HG03066 (cell line): ENCODE measurements at regions not wholly inside any gene's neighbourhood (a gene's known extent, or its start where the extent isn't known, plus 50 kb on each side); places are given as distances from the start of the nearest gene placed in this dataset.
"Not testable (repeated sequence)": the region's sequence is repeated elsewhere in the genome, so short reads cannot be mapped to it uniquely, and the experiment has no call there.

ENCODE experiments used
- ATAC-seq: cut with Tn5 transposase; IDR thresholded peaks from one replicate; pipeline ENCODE4 v1.9.1; 2021; ENCODE audit warnings: low read depth; ENCODE audit not compliant: unreplicated experiment

DNA sequence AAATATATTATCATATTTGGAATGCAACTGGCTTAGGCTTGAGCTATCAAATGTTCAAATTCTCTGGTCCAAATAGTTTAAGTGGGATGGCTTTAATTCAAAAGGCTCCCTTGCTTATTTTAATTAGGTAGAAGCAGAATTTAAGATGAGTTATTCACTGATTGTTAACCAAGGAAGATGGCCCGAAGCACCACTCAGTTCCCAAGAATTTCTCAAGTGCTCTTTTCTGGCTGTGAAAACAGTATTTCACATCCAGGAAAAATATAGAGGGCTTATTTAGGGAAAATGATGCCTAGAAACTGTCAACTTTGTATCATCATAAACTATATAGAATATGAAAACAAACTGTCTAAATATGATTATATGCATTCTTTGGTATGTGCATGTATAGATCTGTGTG is 246.5 kb upstream of the SFRP2 start:
- ATAC-seq: no peak

DNA sequence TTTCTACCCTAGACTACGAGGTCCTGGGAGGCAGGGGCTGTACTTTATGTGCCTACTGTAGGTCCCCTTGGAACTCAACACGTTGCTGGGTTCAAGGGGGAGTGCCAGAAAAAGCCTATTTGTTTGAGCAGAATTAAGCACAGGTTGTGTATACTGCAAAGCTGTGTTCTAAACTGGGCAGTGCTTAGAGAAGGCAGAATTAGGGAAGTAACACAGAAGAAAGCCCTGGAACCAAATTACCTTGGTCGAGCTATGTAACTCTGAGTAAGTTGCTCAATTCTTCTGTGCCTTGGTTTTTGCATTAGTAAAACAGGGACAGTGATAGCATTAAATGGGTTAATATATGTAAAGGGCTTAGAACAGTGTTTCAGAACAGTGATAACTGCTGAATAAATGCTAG is 245.0 kb upstream of the SFRP2 start:
- ATAC-seq: no peak

DNA sequence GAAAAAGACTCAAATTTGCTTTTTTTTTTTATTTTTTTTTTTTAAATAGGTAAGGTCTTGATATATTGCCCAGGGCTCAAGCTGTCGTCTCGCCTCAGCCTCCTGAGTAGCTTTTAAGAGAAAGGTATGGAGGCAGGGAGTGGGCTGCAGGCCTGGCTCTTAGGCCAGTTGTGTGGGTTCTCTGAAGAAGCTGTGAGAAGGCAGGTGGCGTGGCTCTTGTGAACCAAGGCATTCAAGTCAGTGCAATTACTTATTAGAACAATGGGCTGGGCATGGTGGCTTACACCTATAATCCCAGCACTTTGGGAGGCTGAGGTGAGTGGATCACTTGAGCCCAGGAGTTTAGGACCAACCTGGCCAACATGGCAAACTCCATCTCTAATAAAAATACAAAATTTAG is 244.0 kb upstream of the SFRP2 start:
- ATAC-seq: no peak

- ATAC-seq: no peak
Measured at GRCh38 chr4:154030746-154031145, 241.9 kb upstream of the SFRP2 start.

- ATAC-seq: no peak
Measured at GRCh38 chr4:154030152-154030551, 241.3 kb upstream of the SFRP2 start.

DNA sequence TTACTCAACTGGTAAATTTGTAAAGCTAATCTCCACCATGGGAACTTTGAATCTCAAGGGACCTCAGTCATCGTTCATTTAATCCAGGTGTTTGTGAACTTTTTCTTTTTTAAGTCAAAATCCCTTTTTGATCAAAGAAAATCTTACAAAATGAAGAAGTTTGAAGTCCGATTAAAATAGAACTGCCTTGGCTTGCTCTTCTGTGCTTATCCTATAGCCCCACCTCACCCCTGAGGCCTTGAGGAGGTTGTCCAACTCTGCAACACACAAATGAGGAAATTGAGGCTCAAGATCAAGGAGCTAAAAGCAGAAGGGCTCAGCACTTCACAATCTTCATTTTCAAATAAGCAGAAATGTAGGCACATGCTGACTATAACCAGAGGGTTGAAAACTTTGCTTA is 240.3 kb upstream of the SFRP2 start:
- ATAC-seq: no peak

GRCh38 chr4:154025110-154025509 is 236.2 kb upstream of the SFRP2 start:
- no peak for ATAC-seq

GRCh38 chr4:154024097-154024694 is 235.3 kb upstream of the SFRP2 start:
- no peak for ATAC-seq

DNA sequence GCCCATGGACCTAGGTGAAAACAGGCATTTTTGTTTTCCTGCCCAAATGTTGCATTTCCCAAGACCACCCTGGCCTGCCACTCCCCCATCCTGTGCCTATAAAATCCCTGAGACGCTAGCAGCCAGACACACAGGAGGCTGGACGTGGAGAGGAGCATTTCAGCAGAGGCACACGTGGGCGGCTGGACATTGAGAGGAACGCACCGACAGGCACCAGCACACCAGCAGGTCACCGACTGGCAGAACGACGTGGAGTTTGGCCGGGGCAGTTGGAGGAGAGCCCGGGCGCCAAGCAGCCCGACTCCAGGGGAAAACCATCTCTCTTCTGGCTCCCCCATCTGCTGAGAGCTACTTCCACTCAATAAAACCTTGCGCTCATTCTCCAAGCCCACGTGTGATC is 234.8 kb upstream of the SFRP2 start:
- not testable (repeated sequence) for ATAC-seq

DNA sequence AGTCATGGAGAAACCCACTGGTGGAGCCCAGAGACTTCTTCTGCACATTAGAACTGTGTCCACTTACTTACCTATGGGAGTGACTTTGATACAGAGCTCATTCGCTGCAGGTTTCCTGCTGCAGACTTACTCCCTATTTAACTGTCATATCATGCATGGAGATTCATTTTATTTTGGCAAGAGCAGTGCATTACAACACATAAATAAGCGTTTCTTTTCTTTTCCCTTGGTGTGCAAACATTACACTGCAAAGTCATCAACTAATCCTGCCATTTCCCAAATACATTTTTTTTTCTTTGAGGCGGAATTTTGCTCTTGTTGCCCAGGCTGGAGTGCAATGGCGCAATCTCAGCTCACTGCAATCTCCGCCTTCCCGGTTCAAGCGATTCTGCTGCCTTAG is 230.9 kb upstream of the SFRP2 start:
- no peak for ATAC-seq

DNA sequence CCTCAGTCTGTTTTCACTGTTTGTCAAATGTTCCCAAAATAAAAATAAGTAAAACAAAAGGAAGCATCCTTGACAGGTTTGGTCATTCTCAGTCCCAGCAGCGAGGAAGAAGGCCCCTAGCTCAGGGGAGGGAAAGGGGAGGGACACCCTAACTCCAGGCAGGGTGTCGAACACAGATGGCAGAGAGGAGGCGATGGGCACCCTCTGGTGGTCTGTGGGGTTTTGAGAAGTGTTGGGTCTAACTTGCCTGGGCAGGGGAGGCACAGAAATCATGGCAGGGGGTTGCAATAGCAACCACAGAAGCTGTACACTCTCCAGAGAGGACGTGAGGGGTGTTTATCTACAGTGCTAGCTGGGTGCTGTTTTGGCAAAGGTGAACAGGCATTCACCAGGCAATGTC is 229.8 kb upstream of the SFRP2 start:
- no peak for ATAC-seq

DNA sequence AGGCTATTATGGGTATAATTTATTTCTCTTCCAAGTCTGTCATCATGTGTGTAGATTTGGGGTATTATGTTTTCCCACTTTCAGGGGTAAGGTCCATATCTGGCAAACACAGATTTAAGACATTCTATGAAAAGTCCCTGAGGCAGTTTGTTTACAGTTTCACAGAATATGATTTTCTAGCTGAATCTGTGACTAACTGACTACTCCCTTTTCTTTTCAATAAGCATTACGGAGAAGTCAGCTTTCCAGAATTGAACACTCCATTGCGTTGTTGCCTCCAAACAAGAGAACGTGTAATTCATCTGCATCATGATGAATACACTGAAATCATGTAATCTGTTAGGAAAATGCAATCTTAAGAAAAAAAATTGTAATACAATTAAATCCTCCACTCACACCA is 226.7 kb upstream of the SFRP2 start:
- no peak for ATAC-seq

GRCh38 chr4:154014407-154015321 is 225.8 kb upstream of the SFRP2 start:
- no peak for ATAC-seq

DNA sequence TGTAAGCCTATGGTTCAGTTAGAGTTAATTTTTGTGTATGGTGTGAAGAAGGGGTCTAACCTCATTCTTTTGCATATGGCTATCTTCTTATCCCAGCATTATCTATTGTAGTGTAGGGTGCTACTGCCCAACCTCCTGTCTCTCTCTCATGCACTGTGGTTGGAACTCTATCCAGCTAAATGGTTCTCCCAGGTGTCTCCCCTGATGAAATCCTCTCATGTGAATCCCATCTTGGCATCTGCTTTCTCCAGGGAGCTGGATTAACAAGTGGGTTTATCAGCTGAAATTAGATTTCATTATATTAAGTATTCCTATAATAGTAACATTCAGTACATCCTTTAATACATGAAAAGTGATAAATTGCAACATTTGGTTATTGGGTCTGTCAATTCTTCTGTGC is 224.7 kb upstream of the SFRP2 start:
- no peak for ATAC-seq

DNA sequence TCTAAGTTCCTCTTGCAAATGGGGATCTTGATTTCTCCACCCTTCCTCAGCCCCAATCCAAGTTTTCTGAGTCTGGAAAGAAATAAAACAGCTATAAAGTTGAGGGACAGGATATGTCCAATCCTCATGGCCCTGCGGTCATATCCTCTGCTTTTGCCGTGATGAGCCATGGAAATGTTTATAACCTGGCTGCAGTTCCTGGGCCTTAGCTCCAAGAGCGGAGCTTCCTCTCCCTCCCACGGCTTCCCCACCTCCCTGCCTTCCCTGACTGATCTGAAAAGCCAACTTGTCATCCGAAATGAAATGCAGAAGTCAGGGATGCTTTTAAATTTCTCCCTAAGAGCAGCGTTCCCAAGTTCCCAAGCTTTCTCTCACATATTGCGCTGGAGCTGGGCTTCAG is 221.5 kb upstream of the SFRP2 start:
- no peak for ATAC-seq

- no peak for ATAC-seq
Measured at GRCh38 chr4:154009788-154010187, 220.9 kb upstream of the SFRP2 start.

GRCh38 chr4:154009191-154009590 is 220.3 kb upstream of the SFRP2 start:
- ATAC-seq: no peak

DNA sequence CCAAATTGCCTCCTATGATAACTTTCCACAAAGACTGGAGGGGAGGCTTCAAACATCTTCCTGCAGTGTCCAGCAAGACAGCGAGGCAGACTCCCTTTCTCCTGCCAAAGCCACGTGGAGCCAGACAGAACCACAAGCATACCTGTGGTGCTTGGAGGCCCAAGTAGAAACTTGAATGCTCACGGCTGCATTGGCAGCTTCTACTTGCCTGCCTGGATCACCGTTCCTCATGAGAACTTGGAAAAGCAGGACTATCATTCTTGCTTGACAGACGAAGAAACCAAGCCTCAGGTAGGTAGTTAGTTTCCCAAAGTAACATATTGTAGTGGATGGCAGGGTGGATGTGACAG is 216.3 kb upstream of the SFRP2 start:
- no peak for ATAC-seq

- no peak for ATAC-seq
Measured at GRCh38 chr4:154004507-154005170, 215.8 kb upstream of the SFRP2 start.

DNA sequence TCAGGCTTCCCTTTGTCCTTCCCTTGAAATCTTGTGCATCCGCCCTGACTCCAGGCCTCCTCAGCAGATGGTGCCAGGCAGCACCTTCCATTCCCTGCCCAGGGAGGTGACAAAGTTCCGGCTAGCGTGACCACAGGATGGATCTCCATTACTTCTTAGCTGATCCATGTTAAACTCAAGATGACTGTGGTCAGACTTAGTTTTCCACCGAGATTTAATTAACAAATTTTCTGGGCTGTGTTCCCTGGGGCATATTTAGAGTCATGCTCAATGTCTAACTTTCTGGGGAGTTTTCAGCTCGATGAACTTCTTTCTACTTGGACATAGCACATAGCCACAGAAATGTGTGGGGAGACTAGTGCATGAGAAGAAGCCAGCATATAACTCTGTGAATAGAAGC is 215.1 kb upstream of the SFRP2 start:
- ATAC-seq: no peak

GRCh38 chr4:154003378-154003777 is 214.5 kb upstream of the SFRP2 start:
- ATAC-seq: no peak

- no peak for ATAC-seq
Measured at GRCh38 chr4:154001193-154001592, 212.3 kb upstream of the SFRP2 start.
